Thyroid gland (tissue), 4 donors: ENCODE measurements at regions not wholly inside any gene's neighbourhood (a gene's known extent, or its start where the extent isn't known, plus 50 kb on each side); places are given as distances from the start of the nearest gene placed in this dataset.

Experiments used
- POLR2A ChIP-seq, 2 donors: fragments of 450-650 bp; IDR thresholded peaks; one replicate each; pipeline ENCODE4 v1.6.1; 2017; ENCODE audit warnings: antibody characterized with exemption in 2 of 2, mild to moderate bottlenecking in 2 of 2, moderate library complexity in 1 of 2
- TF ChIP-seq, protein P1 (sequence below), 6 experiments: fragments of 200-600 bp in 3 of 6; fragments of 450-650 bp in 3 of 6; sonication (generic) in 3 of 6; IDR thresholded peaks; one replicate each; pipeline ENCODE4 v1.5.1; 2016 to 2019; ENCODE audit warnings: antibody characterized with exemption in 6 of 6, mild to moderate bottlenecking in 2 of 6, inconsistent platforms in 1 of 6, moderate library complexity in 1 of 6

DNA sequence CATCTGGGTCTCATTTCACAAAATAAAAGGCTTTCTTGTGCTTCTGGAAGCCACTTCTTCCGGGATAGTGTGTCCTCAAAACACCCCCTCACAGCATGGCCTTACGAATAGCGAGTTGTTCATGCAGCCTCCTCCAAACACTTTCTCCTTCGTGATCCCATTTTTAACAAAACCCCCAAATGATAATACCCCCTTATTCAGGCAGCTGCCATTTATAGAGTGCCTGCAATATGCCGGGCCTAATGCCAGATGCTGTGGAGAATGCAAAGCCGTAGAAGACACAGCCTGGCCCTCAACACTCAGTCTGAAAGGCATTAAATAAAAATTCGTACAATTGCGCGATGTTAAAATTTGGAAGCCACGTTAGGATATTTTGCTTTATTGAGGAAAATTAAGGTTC, 66.4 kb upstream of the SLC44A1 start:
- TF ChIP-seq, protein P1, sequence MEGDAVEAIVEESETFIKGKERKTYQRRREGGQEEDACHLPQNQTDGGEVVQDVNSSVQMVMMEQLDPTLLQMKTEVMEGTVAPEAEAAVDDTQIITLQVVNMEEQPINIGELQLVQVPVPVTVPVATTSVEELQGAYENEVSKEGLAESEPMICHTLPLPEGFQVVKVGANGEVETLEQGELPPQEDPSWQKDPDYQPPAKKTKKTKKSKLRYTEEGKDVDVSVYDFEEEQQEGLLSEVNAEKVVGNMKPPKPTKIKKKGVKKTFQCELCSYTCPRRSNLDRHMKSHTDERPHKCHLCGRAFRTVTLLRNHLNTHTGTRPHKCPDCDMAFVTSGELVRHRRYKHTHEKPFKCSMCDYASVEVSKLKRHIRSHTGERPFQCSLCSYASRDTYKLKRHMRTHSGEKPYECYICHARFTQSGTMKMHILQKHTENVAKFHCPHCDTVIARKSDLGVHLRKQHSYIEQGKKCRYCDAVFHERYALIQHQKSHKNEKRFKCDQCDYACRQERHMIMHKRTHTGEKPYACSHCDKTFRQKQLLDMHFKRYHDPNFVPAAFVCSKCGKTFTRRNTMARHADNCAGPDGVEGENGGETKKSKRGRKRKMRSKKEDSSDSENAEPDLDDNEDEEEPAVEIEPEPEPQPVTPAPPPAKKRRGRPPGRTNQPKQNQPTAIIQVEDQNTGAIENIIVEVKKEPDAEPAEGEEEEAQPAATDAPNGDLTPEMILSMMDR (IDR thresholded peaks at IDR 0.05), result no peak
- TF ChIP-seq POLR2A (IDR thresholded peaks at IDR 0.05), result no peak
